DND-41 (cell line): ENCODE measurements at regions not wholly inside any gene's neighbourhood (a gene's known extent, or its start where the extent isn't known, plus 50 kb on each side); places are given as distances from the start of the nearest gene placed in this dataset.

Source experiments
- EZH2 ChIP-seq: IDR thresholded peaks from 3 replicates; pipeline ENCODE4 v1.6.1; 2012; ENCODE audit warnings: borderline replicate concordance, low read depth, mild to moderate bottlenecking, moderate library complexity, low read length, inconsistent platforms; ENCODE audit not compliant: severe bottlenecking
- TF ChIP-seq, protein P1 (sequence below): IDR thresholded peaks from 2 replicates; pipeline ENCODE4 v1.5.1; 2012; ENCODE audit warnings: borderline replicate concordance, low read length, moderate library complexity, mild to moderate bottlenecking; ENCODE audit not compliant: poor library complexity, severe bottlenecking; ENCODE audit errors: extremely low read depth

DNA sequence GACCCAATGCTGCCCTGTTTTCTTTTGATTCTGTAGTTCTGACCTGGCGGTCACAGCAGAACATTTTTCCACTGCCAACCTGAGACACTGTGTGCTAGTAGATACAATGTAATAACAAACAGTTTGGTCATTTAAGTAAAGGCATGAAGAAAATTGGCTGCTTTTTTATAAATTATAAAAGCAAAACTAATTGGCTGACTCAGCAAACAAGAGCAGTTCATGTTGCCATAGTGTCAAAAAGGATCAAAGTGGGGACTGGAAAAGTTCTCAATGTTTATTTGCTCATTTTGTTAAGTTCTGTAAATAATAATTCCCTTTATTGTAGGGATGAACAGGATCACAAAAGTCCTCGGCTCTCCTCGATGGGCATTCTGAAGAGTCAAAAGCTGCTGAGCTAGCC is 599.5 kb downstream of the PKHD1 start:
- TF ChIP-seq, protein P1, sequence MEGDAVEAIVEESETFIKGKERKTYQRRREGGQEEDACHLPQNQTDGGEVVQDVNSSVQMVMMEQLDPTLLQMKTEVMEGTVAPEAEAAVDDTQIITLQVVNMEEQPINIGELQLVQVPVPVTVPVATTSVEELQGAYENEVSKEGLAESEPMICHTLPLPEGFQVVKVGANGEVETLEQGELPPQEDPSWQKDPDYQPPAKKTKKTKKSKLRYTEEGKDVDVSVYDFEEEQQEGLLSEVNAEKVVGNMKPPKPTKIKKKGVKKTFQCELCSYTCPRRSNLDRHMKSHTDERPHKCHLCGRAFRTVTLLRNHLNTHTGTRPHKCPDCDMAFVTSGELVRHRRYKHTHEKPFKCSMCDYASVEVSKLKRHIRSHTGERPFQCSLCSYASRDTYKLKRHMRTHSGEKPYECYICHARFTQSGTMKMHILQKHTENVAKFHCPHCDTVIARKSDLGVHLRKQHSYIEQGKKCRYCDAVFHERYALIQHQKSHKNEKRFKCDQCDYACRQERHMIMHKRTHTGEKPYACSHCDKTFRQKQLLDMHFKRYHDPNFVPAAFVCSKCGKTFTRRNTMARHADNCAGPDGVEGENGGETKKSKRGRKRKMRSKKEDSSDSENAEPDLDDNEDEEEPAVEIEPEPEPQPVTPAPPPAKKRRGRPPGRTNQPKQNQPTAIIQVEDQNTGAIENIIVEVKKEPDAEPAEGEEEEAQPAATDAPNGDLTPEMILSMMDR: no peak
- no peak for TF ChIP-seq EZH2
